Hematopoietic multipotent progenitor cell treated with erythropoietin and hydrocortisone succinate and interleukin-3 and kit ligand, for 6 days (in vitro differentiated cells): ENCODE measurements at regions not wholly inside any gene's neighbourhood (a gene's known extent, or its start where the extent isn't known, plus 50 kb on each side); places are given as distances from the start of the nearest gene placed in this dataset.

Experiments used
- DNase-seq: peaks from one replicate; pipeline ENCODE4 v3.0.0-alpha.2; 2015

DNA sequence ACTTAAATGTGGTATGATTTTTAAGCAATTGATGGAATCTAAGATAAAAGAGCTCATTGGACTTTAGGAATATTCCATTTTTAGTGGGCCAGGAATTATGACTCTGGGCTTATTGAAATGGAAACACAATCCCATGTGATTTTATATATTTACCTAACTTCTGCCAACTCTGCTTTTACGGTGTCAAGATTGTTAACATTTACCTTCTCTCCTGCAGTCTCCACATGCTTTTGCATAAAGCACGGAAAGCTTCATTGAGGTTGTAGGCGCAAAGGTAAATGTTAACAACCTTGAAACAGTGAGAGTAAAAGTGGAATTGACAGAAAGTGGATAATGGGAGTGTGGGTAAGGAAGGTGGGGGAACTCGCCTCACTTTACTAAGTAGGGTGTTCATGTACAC is 468.1 kb downstream of the PMP22 start:
- DNase-seq, result no peak

DNA sequence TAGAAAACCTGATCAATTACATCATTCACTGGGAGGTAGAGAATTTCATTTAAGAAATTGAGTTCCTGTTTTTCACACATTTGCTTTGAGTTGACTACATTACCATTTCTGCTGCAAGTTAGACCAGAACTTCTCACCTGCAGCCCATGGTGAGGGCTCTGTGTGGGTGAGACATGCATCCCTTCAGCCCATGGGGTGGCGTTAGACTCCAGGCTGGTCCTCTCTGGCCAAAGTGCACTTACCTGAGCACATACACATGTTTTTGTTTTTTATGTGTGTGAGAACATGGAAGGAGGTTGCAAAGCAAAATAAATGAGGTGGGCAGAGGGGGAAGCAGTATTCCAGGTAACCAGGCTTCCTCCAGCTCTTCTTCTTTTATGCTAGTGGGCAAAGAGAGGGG is 470.2 kb downstream of the PMP22 start:
- no peak for DNase-seq

GRCh38 chr17:14793237-14793636 is 471.9 kb downstream of the PMP22 start:
- DNase-seq, result no peak

DNA sequence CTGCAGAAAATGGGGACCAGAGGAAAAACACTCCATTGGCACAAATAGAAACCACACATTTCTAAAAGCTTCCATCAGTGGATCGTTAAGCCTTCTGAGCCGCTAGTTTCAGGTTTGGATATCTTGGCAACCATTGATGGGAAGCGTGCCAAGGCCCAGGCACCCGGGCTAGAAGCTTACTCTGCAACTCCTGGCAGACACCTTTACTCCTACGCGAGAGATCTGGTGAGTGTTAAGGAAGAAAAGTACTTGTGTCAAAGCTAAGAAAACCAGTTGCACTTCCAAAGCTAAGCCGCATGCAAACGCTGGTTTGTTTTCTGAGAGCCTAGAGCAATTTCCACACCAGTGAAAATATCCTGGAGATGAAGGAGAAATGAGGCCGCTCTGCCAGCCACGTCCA is 472.4 kb downstream of the PMP22 start:
- no peak for DNase-seq

- no peak for DNase-seq
Observed at GRCh38 chr17:14791221-14791620, 473.9 kb downstream of the PMP22 start.

DNA sequence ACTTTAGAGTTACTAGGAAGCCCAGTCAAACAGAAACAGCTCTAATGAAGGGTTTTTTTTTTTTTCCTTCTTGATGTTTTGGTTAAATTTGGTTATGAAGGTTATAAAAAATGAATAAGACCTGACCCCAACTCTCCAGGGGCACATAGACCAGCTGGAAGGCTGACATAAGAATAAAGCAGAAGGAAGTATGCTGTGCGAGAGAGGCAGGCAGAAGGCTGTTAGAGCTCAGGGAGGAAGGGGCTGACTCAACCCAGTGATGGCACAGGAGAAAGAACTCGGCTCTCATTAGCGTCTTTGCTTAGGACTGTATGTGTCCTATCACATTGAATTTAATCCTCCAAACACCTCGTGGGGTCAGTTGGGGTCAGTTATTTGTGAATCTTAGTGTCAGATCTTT is 474.6 kb downstream of the PMP22 start:
- peak; percentile 22 for DNase-seq

DNA sequence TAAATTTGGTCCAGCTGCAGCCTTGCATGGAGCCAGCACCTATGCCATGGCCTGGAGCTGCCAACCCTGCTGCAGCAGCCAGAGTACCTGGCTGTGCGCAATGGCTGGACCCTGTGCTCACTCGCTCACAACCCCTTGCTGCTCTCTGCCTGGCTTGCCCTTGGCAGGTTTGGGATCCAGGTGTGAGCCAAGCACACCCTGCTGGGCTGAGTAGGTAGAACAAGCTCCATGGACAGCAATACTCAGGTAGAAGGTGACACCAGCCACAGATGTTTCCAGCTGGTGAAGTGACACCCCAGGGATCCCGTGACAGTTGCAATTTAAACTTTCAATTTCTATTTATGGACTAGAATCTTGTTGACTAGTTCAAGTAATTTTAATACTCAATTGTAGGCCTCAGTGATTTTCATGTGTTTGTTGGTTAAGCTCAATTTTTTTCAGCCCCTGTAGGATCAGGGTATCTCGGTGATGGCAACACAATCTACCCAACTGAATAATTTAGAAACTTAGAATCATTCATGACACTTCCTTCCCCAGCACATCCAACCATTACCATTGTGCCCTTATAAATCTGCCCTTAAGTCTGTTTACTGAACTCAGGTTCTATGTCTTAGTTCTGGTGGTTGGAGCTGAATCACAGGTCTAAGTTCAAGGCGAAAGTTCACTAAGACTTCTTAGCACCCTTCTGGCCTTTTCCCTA is 480.0 kb downstream of the PMP22 start:
- no peak for DNase-seq

GRCh38 chr17:14781123-14781522 is 480.2 kb downstream of the HS3ST3B1 start:
- DNase-seq, result no peak

- no peak for DNase-seq
Observed at GRCh38 chr17:14780097-14780651, 479.3 kb downstream of the HS3ST3B1 start.

GRCh38 chr17:14779241-14779640 is 478.4 kb downstream of the HS3ST3B1 start:
- no peak for DNase-seq

- no peak for DNase-seq
Observed at GRCh38 chr17:14777291-14777690, 476.4 kb downstream of the HS3ST3B1 start.

DNA sequence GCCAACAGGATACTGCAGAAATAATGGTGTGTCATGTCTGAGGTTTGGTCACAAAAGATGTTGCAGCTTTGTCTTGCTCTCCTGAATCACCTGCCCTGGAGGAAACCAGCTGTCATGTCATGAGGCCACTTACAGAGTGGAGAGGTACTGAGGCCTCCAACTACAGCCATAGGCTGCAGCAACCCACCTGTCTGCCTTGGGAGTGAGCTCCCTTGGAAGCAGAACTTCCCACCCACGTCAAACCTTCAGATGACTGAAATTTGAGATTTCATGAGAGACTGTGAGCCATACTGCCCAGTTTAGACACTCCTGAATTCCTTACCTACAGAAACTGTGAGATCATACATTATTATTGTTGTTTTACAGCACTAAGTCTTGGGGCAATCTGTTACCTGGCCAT is 475.9 kb downstream of the HS3ST3B1 start:
- DNase-seq, result no peak

DNA sequence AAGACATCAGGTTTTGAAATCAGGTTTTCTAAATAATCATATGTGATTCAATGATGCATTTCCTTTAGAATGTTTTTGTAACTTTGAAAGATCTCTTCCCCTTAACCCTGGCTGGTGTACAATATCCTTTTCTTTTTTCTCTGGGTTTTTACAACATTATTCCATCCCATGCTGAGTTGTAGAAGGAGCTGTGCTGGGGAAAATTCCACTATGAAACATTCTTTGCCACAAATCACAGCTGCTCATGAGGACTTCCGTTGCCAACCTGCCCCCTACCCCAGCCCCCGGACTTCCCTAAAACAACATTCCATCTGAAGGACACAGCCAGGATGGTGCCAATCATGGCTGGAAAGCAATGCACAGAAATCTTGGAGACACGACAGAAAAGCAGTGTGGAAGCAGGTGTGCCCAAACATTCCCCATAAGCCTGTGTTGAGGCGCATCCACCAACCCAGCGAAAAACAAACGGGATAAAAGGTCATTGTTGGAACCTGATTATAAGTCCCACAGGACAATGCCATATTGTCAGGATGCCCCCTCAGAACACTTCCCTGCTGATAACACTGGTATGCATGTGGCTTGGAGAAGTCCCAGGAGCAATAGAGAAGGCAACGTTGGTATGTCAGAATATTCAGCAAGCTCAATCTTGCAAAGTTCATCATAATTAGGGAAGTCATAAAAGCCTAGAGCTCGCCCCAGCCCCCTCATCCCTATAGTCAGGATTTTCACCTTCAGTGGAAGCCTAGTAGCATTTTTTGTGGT is 475.0 kb downstream of the HS3ST3B1 start:
- no peak for DNase-seq

- no peak for DNase-seq
Observed at GRCh38 chr17:14774774-14775173, 473.9 kb downstream of the HS3ST3B1 start.

DNA sequence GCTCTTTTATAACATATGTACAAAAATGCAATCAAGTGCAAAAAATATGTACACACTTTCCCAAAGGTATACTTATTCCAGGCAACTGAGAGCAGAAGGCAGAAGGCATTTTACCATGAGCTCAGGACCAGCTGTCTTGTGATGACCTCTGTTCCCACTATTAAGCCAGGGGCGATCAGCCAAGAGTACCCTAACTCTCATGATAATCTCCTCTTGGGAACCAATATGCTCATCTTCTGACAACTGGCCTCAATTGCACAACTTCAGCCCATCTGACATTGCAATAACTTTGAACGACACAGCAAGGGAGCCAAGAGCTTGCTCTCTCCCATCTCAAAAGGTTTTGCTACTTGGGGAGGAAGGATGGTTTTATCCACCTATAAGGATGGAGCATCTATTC is 471.9 kb downstream of the HS3ST3B1 start:
- no peak for DNase-seq

GRCh38 chr17:14771543-14771942 is 470.7 kb downstream of the HS3ST3B1 start:
- DNase-seq, result no peak

- no peak for DNase-seq
Observed at GRCh38 chr17:14768923-14769322, 468.0 kb downstream of the HS3ST3B1 start.

DNA sequence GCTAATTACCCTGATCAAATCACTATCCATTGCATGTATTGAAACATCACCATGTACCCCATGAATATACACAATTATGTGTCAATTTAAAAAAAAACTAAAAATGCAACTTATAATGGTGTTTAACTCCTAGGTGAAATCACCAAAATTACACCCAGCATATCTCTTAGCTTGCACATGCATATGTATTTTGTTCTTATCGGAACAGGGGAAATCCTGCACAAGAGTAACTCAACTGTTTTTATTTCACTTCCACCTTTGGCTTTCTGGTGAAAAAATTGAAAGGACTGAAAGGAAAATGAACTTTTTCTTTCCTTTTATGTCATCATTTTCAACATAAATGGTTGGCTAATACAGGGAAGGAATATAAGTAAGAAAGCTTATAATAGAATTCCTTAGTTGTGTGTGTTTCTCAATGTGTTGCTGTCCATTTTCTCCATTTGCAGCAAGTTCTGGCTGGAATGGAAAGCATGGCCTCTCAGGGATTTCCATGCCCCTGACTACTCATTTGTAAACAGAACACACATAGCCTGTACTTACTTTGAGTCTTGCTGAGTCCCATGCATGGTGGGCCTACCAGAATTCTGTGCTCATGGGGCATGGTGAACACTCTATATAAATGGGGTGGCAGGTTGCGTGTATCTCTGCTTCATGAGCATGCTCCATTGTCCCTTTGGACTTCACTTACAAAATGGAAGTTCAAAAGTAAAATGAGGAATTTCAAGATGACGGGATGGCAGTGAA is 462.0 kb downstream of the HS3ST3B1 start:
- no peak for DNase-seq

- DNase-seq, result no peak
Observed at GRCh38 chr17:14760719-14761411, 460.0 kb downstream of the HS3ST3B1 start.

- no peak for DNase-seq
Observed at GRCh38 chr17:14760212-14760611, 459.3 kb downstream of the HS3ST3B1 start.

DNA sequence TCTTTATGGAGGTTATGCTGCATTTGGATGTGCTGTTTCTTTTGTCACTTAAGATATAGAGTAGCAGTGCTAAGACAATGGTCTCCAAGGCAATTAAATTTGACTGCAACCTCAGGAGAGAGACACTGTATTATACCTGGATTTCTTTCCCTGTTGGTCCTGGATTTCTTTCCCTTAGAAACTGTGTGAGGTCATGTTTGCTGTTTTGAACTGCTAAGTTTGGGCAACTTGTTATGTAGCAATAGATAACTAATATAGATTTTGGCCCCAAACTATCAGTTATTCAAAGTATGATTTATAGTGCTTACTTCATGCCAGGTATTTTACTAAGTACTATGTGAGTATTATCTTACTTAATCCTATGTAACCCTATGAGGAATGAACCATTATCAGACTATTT is 458.4 kb downstream of the HS3ST3B1 start:
- no peak for DNase-seq

DNA sequence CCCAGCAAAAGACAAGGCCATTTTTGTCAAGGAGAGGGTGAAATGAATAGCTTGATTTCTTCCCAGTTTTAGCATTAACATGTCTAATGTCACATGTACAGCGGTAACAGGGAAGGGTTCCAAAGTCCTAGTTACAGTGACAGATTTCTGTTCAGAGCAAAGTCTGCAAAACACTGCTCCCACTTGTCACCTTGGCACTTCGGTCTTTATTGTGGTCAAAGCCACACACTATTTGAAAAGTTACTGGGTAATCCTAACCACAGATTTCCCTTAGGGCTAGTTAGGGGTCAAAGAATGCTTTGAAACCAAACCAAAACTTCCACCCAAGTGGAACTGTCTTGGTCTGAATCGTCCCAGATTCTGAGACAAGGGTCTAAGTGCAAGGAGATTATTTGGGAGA is 455.6 kb downstream of the HS3ST3B1 start:
- DNase-seq, result no peak

DNA sequence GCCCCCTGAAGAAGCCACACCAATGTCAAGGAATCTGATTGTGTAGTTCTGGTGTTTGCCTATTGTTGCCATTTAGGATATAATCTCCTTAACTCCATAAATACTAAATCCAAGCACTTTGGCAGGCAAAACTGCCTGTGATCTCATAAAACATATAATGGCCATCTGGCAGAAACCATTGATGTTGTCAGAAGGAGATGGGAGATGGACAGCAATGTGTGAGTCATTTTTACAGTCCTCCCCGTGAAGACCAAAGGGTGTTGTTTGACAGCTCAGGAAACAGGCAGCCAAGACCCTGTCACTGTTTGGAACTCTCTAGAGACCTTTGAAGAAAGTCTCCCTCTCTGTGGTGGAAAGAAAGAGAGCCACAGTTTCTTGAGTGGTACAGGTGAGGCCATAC is 454.1 kb downstream of the HS3ST3B1 start:
- DNase-seq, result no peak
